ENCODE measurements at regions not wholly inside any gene's neighbourhood (a gene's known extent, or its start where the extent isn't known, plus 50 kb on each side); places are given as distances from the start of the nearest gene placed in this dataset.

GRCh38 chr12:67754933-67755697, 106.6 kb downstream of the DYRK2 start:
- ATAC-seq, result peak; percentile 80
- intact Hi-C loops (cut with DNase I), result loop anchor here (10.0 kb wide), 1 partner anchor 70 kb away; no protein-coding TSS in a partner anchor
- DNase-seq (ENCODE audit: missing footprints), result no peak

GRCh38 chr12:67757651-67758050, 109.1 kb downstream of the DYRK2 start:
- no peak for ATAC-seq

GRCh38 chr12:67758119-67758518, 109.6 kb downstream of the DYRK2 start:
- no peak for ATAC-seq
- intact Hi-C loops (cut with DNase I), result loop anchor here (10.0 kb wide), 1 partner anchor 67 kb away; no protein-coding TSS in a partner anchor
- DNase-seq (ENCODE audit: missing footprints), result no peak

More at GRCh38 chr12:67757651-67758050, 109.1 kb downstream of the DYRK2 start:
- intact Hi-C loops (cut with DNase I), result loop anchor here (10.0 kb wide), 1 partner anchor 67 kb away; no protein-coding TSS in a partner anchor
- DNase-seq (ENCODE audit: missing footprints), result no peak

- DNase-seq (ENCODE audit: missing footprints) (no peak), ATAC-seq (peak; percentile 17)
- intact Hi-C loops (cut with DNase I), result loop anchor here (10.0 kb wide), 1 partner anchor 66 kb away; no protein-coding TSS in a partner anchor
These were observed 110.0 kb downstream of the DYRK2 start for GRCh38 chr12:67758521-67758920.

- ATAC-seq, result no peak
- DNase-seq (ENCODE audit: missing footprints), result no peak
- intact Hi-C loops (cut with DNase I), result loop anchor here (10.0 kb wide), 1 partner anchor 65 kb away; no protein-coding TSS in a partner anchor
These were observed 111.3 kb downstream of the DYRK2 start for GRCh38 chr12:67759829-67760228.

- intact Hi-C loops (cut with DNase I), result no loop called here
- ATAC-seq (no peak), DNase-seq (ENCODE audit: missing footprints) (no peak)
These were observed 112.2 kb downstream of the DYRK2 start for GRCh38 chr12:67760586-67761275.

- no peak for ATAC-seq
- intact Hi-C loops (cut with DNase I), result no loop called here
- DNase-seq (ENCODE audit: missing footprints), result no peak
These were observed 113.0 kb downstream of the DYRK2 start for GRCh38 chr12:67761566-67761965.

GRCh38 chr12:67764055-67764454, 115.5 kb downstream of the DYRK2 start:
- ATAC-seq (no peak), DNase-seq (ENCODE audit: missing footprints) (no peak)
- intact Hi-C loops (cut with DNase I), result no loop called here

- intact Hi-C loops (cut with DNase I), result no loop called here
- DNase-seq (ENCODE audit: missing footprints) (no peak), ATAC-seq (no peak)
These were observed 116.5 kb downstream of the DYRK2 start for GRCh38 chr12:67764946-67765619.

GRCh38 chr12:67765776-67766766, 117.5 kb downstream of the DYRK2 start:
- ATAC-seq (no peak), DNase-seq (ENCODE audit: missing footprints) (no peak)
- intact Hi-C loops (cut with DNase I), result no loop called here

- ATAC-seq (peak; percentile 97), DNase-seq (ENCODE audit: missing footprints) (no peak)
- intact Hi-C loops (cut with DNase I), result no loop called here
These were observed 124.0 kb downstream of the DYRK2 start for GRCh38 chr12:67772267-67773169.

- peak; percentile 26 for ATAC-seq
- intact Hi-C loops (cut with DNase I), result no loop called here
- no peak for DNase-seq (ENCODE audit: missing footprints)
These were observed 125.4 kb downstream of the DYRK2 start for GRCh38 chr12:67773896-67774295.

- DNase-seq (ENCODE audit: missing footprints), result no peak
- intact Hi-C loops (cut with DNase I), result no loop called here
- ATAC-seq, result no peak
These were observed 126.5 kb downstream of the DYRK2 start for GRCh38 chr12:67774983-67775587.

- DNase-seq (ENCODE audit: missing footprints) (no peak), ATAC-seq (no peak)
- intact Hi-C loops (cut with DNase I), result no loop called here
These were observed 132.1 kb downstream of the DYRK2 start for GRCh38 chr12:67780580-67781084.

GRCh38 chr12:67782573-67782972, 134.0 kb downstream of the DYRK2 start:
- intact Hi-C loops (cut with DNase I), result no loop called here
- ATAC-seq (no peak), DNase-seq (ENCODE audit: missing footprints) (no peak)

GRCh38 chr12:67783393-67783792, 134.8 kb downstream of the DYRK2 start:
- ATAC-seq (no peak), DNase-seq (ENCODE audit: missing footprints) (no peak)
- intact Hi-C loops (cut with DNase I), result no loop called here

- DNase-seq (ENCODE audit: missing footprints) (no peak), ATAC-seq (no peak)
- intact Hi-C loops (cut with DNase I), result loop anchor here (5.0 kb wide), 2 partner anchors 138 to 157 kb away; partner anchors contain the start of gene DYRK2
These were observed 136.3 kb downstream of the DYRK2 start for GRCh38 chr12:67784831-67785230.
